B cell (primary cell): ENCODE measurements at regions not wholly inside any gene's neighbourhood (a gene's known extent, or its start where the extent isn't known, plus 50 kb on each side); places are given as distances from the start of the nearest gene placed in this dataset.

Source experiments
- ATAC-seq: fragments of 200-7000 bp; cut with Tn5 transposase; one replicate; pipeline ENCODE4 v1.10.0; 2021; ENCODE audit warnings: low read depth, mild to moderate bottlenecking, moderate number of reproducible peaks, moderate library complexity
- CTCF ChIA-PET: fragments of 350-600 bp; sonication (Branson Sonifier 250); formaldehyde crosslinking; loops from one replicate; lab custom pipeline; 2021; ENCODE audit warnings: antibody characterized with exemption, inconsistent platforms; lab: Charles Lee
- POLR2A ChIA-PET: fragments of 350-600 bp; sonication (Branson Sonifier 250); formaldehyde crosslinking; loops from one replicate; lab custom pipeline; 2021; ENCODE audit warnings: antibody characterized with exemption; lab: Charles Lee
- DNase-seq: peaks from one replicate; pipeline ENCODE4 v3.0.0; 2013
- H2AFZ ChIP-seq: 2 replicates; pipeline ENCODE4 v1.6.1; 2012; ENCODE audit warnings: mild to moderate bottlenecking, low read depth, low read length; ENCODE audit not compliant: insufficient read depth, poor library complexity, severe bottlenecking
- H3K27ac ChIP-seq, 2 donors: 1 replicate in 1 of 2; 2 replicates in 1 of 2; pipeline ENCODE4 v1.5.1; 2012 to 2013; ENCODE audit warnings: low read length in 2 of 2, mild to moderate bottlenecking in 2 of 2, moderate library complexity in 1 of 2
- H3K27me3 ChIP-seq, 4 experiments: fragments of 200-600 bp in 1 of 4; sonication (generic) in 1 of 4; replicated peaks in 1 of 4; 1 replicate in 2 of 4; 2 replicates in 2 of 4; pipeline versions ENCODE4 v1.6.1 to v1.7.0; 2013 to 2016; ENCODE audit warnings: low read length in 3 of 4, mild to moderate bottlenecking in 2 of 4, mixed read lengths in 1 of 4, moderate library complexity in 1 of 4; ENCODE audit not compliant: insufficient read depth in 4 of 4, control insufficient read depth in 3 of 4; ENCODE audit errors: control extremely low read depth in 1 of 4
- H3K36me3 ChIP-seq, 2 experiments: replicated peaks in 1 of 2; 1 replicate in 1 of 2; 2 replicates in 1 of 2; pipeline versions ENCODE4 v1.6.1 to v1.7.1; 2013; ENCODE audit warnings: low read length in 1 of 2; ENCODE audit not compliant: insufficient read depth in 2 of 2, control insufficient read depth in 1 of 2; ENCODE audit errors: control extremely low read depth in 1 of 2, extremely low read depth in 1 of 2
- H3K4me1 ChIP-seq, 2 donors: fragments of 200-600 bp in 1 of 2; sonication (generic) in 1 of 2; 1 replicate in 1 of 2; 2 replicates in 1 of 2; pipeline versions ENCODE4 v1.5.1 to v1.6.1; 2013 to 2017; ENCODE audit warnings: low read length in 2 of 2; ENCODE audit not compliant: control insufficient read depth in 2 of 2, insufficient read depth in 2 of 2
- H3K4me2 ChIP-seq: replicated peaks from 2 replicates; pipeline ENCODE3; 2012; ENCODE audit warnings: mild to moderate bottlenecking, low read depth, low read length; ENCODE audit not compliant: poor library complexity, severe bottlenecking
- H3K4me3 ChIP-seq, 5 experiments: fragments of 200-600 bp in 1 of 5; sonication (generic) in 1 of 5; 1 replicate in 3 of 5; 2 replicates in 2 of 5; pipeline versions ENCODE4 v1.5.1 to v1.7.0; 2011 to 2016; ENCODE audit warnings: low read length in 4 of 5, mild to moderate bottlenecking in 4 of 5, low read depth in 2 of 5, control low read depth in 1 of 5, moderate library complexity in 1 of 5; ENCODE audit not compliant: insufficient read depth in 1 of 5; ENCODE audit errors: control extremely low read depth in 1 of 5, extremely low read depth in 1 of 5
- H3K79me2 ChIP-seq: fragments of 200-600 bp; sonication (generic); one replicate; pipeline ENCODE4 v1.6.0; 2016; ENCODE audit warnings: low read length; ENCODE audit not compliant: control insufficient read depth, insufficient read depth
- H3K9ac ChIP-seq: fragments of 200-600 bp; sonication (generic); 2 replicates; pipeline ENCODE4 v1.6.1; 2017; ENCODE audit warnings: mild to moderate bottlenecking, low read length, moderate library complexity
- H3K9me3 ChIP-seq, 3 donors: one replicate each; pipeline versions ENCODE4 v1.6.1 to v1.7.1; 2013; ENCODE audit warnings: low read length in 2 of 3; ENCODE audit not compliant: control insufficient read depth in 2 of 3, insufficient read depth in 1 of 3; ENCODE audit errors: control extremely low read depth in 1 of 3
- H4K20me1 ChIP-seq: 2 replicates; pipeline ENCODE4 v1.6.0; 2012; ENCODE audit warnings: mild to moderate bottlenecking, low read length; ENCODE audit not compliant: insufficient read depth, control insufficient read depth, poor library complexity, severe bottlenecking
- H3K27ac Mint-ChIP-seq: one replicate; pipeline ENCODE4 v1.8.0; 2021; ENCODE audit warnings: mixed read lengths
- H3K27me3 Mint-ChIP-seq: one replicate; pipeline ENCODE4 v1.8.0; 2021; ENCODE audit warnings: mixed read lengths
- H3K4me1 Mint-ChIP-seq: one replicate; pipeline ENCODE4 v1.8.0; 2021; ENCODE audit warnings: mixed read lengths
- H3K4me3 Mint-ChIP-seq: one replicate; pipeline ENCODE4 v1.8.0; 2021; ENCODE audit warnings: mixed read lengths
- H3K9me3 Mint-ChIP-seq: one replicate; pipeline ENCODE4 v1.8.0; 2022; ENCODE audit warnings: mixed read lengths; ENCODE audit not compliant: insufficient read depth
- CTCF ChIP-seq: fragments of 200-600 bp; IDR thresholded peaks from one replicate; pipeline ENCODE4 v1.8.0; 2022; ENCODE audit warnings: antibody characterized with exemption, mild to moderate bottlenecking
- EZH2 ChIP-seq: IDR thresholded peaks from 2 replicates; pipeline ENCODE4 v1.6.1; 2012; ENCODE audit warnings: borderline replicate concordance, low read depth, mild to moderate bottlenecking, moderate library complexity, low read length; ENCODE audit not compliant: insufficient read depth, poor library complexity, severe bottlenecking
- WGBS: methylation state at CpG from one replicate; pipeline ENCODE4 v1.1.5; 2013; ENCODE audit warnings: missing lambda C conversion rate; ENCODE audit not compliant: insufficient coverage; 5-methylcytosine and 5-hydroxymethylcytosine counted together
- intact Hi-C: fragments of 100-400 bp; cut with micrococcal nuclease; formaldehyde crosslinking; loops from one replicate; pipeline ENCODE4 v1.10.0; 2022

- Histone ChIP-seq H3K4me2 (no peak overlapping the region), H3K27me3 (no peaks in the 10 kb centered on the region), H3K27ac (no peak overlapping the region), H3K9me3 (peaks cover 0 to 2% (median 0%) of the 10 kb centered on the region in 3 donors), H3K9ac (no peak overlapping the region), H4K20me1 (no peaks in the 10 kb centered on the region), H3K4me3 (no peak overlapping the region), H3K36me3 (no peaks in the 10 kb centered on the region), H3K4me1 (no peaks in the 10 kb centered on the region), H3K79me2 (no peaks in the 10 kb centered on the region), H2AFZ (no peak overlapping the region)
- DNase-seq (no peak), ATAC-seq (no peak)
- ChIA-PET CTCF (no interaction called here), POLR2A (no interaction called here)
- Mint-ChIP-seq H3K27me3 (no peaks in the 10 kb centered on the region), H3K27ac (no peak overlapping the region), H3K4me1 (no peaks in the 10 kb centered on the region), H3K9me3 (no peaks in the 10 kb centered on the region), H3K4me3 (no peak overlapping the region)
- no CpG with 5 or more reads among the region's 1 CpG for WGBS
- intact Hi-C loops, result no loop called here
- TF ChIP-seq CTCF, result no peak
- TF ChIP-seq EZH2, result no peak
These were observed 860.9 kb downstream of the TAF11L14 start for GRCh38 chr5:18495157-18495556.

GRCh38 chr5:18496041-18496440 lies 861.8 kb downstream of the TAF11L14 start:
- DNase-seq, result no peak
- H4K20me1 ChIP-seq, result no peaks in the 10 kb centered on the region
- H3K4me2 ChIP-seq, result no peak overlapping the region
- no peak overlapping the region for H3K9ac ChIP-seq
- TF ChIP-seq CTCF, result no peak
- no peak for TF ChIP-seq EZH2
- no peak overlapping the region for H3K4me3 ChIP-seq
- no peak overlapping the region for H2AFZ ChIP-seq
- Mint-ChIP-seq H3K4me3 (no peak overlapping the region), H3K27me3 (no peaks in the 10 kb centered on the region), H3K27ac (no peak overlapping the region), H3K9me3 (no peaks in the 10 kb centered on the region), H3K4me1 (no peaks in the 10 kb centered on the region)
- H3K9me3 ChIP-seq, result peaks cover 0 to 2% (median 0%) of the 10 kb centered on the region in 3 donors
- no peaks in the 10 kb centered on the region for H3K79me2 ChIP-seq
- no peak for ATAC-seq
- no peaks in the 10 kb centered on the region for H3K4me1 ChIP-seq
- H3K36me3 ChIP-seq, result no peaks in the 10 kb centered on the region
- POLR2A ChIA-PET, result no interaction called here
- H3K27ac ChIP-seq, result no peak overlapping the region
- no peaks in the 10 kb centered on the region for H3K27me3 ChIP-seq
- CTCF ChIA-PET, result no interaction called here
- intact Hi-C loops, result no loop called here
